A549 (cell line): ENCODE measurements at regions not wholly inside any gene's neighbourhood (a gene's known extent, or its start where the extent isn't known, plus 50 kb on each side); places are given as distances from the start of the nearest gene placed in this dataset.

ENCODE experiments used
- CTCF ChIP-seq: fragments of >200 bp; sonication (Bioruptor Twin); formaldehyde crosslinking; IDR thresholded peaks from 3 replicates; pipeline ENCODE4 v1.5.1; 2016
- KDM5A ChIP-seq: fragments of 200-600 bp; sonication (generic); IDR thresholded peaks from 2 replicates; pipeline ENCODE4 v1.6.1; 2016; ENCODE audit warnings: antibody characterized with exemption, mild to moderate bottlenecking
- MAX ChIP-seq: IDR thresholded peaks from 2 replicates; pipeline ENCODE4 v1.6.1; 2012
- POLR2A ChIP-seq: IDR thresholded peaks from 2 replicates; pipeline ENCODE4 v1.6.1; 2012; ENCODE audit warnings: mild to moderate bottlenecking, low read length
- RFX5 ChIP-seq: fragments of 450-650 bp; IDR thresholded peaks from 2 replicates; pipeline ENCODE4 v1.7.1; 2014; ENCODE audit warnings: antibody characterized with exemption, mild to moderate bottlenecking, moderate library complexity
- USF2 ChIP-seq: fragments of 450-650 bp; IDR thresholded peaks from 2 replicates; pipeline ENCODE4 v1.6.1; 2014; ENCODE audit warnings: antibody characterized with exemption

GRCh38 chr1:87739141-87739540 lies 410.5 kb downstream of the LMO4 start:
- TF ChIP-seq RFX5, result no peak
- no peak for TF ChIP-seq POLR2A
- no peak for TF ChIP-seq CTCF
- TF ChIP-seq USF2, result no peak
- no peak for TF ChIP-seq MAX
- TF ChIP-seq KDM5A, result no peak
